Body of pancreas (tissue), 4 donors: ENCODE measurements at regions not wholly inside any gene's neighbourhood (a gene's known extent, or its start where the extent isn't known, plus 50 kb on each side); places are given as distances from the start of the nearest gene placed in this dataset.

Experiments used
- ATAC-seq: fragments of 150-250 bp; one replicate; pipeline ENCODE4 v1.9.1; 2016
- DNase-seq, 4 donors: peaks; one replicate each; pipeline ENCODE4 v3.0.0-alpha.2; 2019
- H3K27ac ChIP-seq, 4 donors: fragments of 200-600 bp; sonication (generic); 1 replicate in 3 of 4; 2 replicates in 1 of 4; pipeline versions ENCODE4 v1.5.1 to v1.6.1; 2016 to 2019; ENCODE audit warnings: mild to moderate bottlenecking in 1 of 4, mixed read lengths in 1 of 4, moderate library complexity in 1 of 4
- H3K27me3 ChIP-seq, 2 donors: fragments of 200-600 bp; sonication (generic); one replicate each; pipeline ENCODE4 v1.6.0; 2016; ENCODE audit warnings: mild to moderate bottlenecking in 1 of 2
- H3K36me3 ChIP-seq, 2 donors: fragments of 200-600 bp; sonication (generic); replicated peaks in 1 of 2; 2 replicates each; pipeline ENCODE4 v1.5.1; 2016; ENCODE audit warnings: low read depth in 2 of 2; ENCODE audit not compliant: insufficient read depth in 1 of 2
- H3K4me1 ChIP-seq: fragments of 200-600 bp; sonication (generic); one replicate; pipeline ENCODE4 v1.6.0; 2016
- H3K4me3 ChIP-seq, 2 donors: fragments of 200-600 bp; sonication (generic); 1 replicate in 1 of 2; 2 replicates in 1 of 2; pipeline ENCODE4 v1.5.1; 2016 to 2019
- H3K9me3 ChIP-seq, 3 donors: fragments of 200-600 bp; sonication (generic); 1 replicate in 2 of 3; 2 replicates in 1 of 3; pipeline ENCODE4 v1.5.1; 2016
- CTCF ChIP-seq, 7 experiments: fragments of 450-650 bp in 4 of 7; fragments of 200-600 bp in 3 of 7; sonication (generic) in 3 of 7; IDR thresholded peaks; one replicate each; pipeline ENCODE4 v1.5.1; 2016 to 2019; ENCODE audit warnings: antibody characterized with exemption in 7 of 7
- POLR2A ChIP-seq, 3 donors: fragments of 450-650 bp; IDR thresholded peaks; one replicate each; pipeline ENCODE4 v1.6.1; 2016; ENCODE audit warnings: antibody characterized with exemption in 3 of 3, mild to moderate bottlenecking in 2 of 3
- WGBS, 2 donors: methylation state at CpG; one replicate each; pipeline ENCODE4 v1.1.5; 2017; 5-methylcytosine and 5-hydroxymethylcytosine counted together
- intact Hi-C: fragments of 100-400 bp; cut with DNase I; formaldehyde crosslinking; loops from one replicate; pipeline ENCODE4 v1.15.1; 2023

- no peak for TF ChIP-seq POLR2A (IDR thresholded peaks at IDR 0.05)
- no peak for TF ChIP-seq CTCF (IDR thresholded peaks at IDR 0.05)
- WGBS, 2 donors = 66 to 75% methylated on average over 4 of the region's 4 CpGs
- no peaks in the 10 kb centered on the region for H3K27me3 ChIP-seq
- H3K27ac ChIP-seq = no peak overlapping the region
- DNase-seq (no peak), ATAC-seq (no peak)
- H3K4me1 ChIP-seq = no peaks in the 10 kb centered on the region
- H3K36me3 ChIP-seq = no peaks in the 10 kb centered on the region
- no peak overlapping the region for H3K4me3 ChIP-seq
- intact Hi-C loops = no loop called here
- no peaks in the 10 kb centered on the region for H3K9me3 ChIP-seq
These were observed 223.7 kb downstream of the DMRT2 start for GRCh38 chr9:1273859-1274258.

- Histone ChIP-seq H3K4me3 (no peak overlapping the region), H3K27ac (no peak overlapping the region), H3K36me3 (no peaks in the 10 kb centered on the region), H3K4me1 (no peaks in the 10 kb centered on the region), H3K27me3 (no peaks in the 10 kb centered on the region), H3K9me3 (no peaks in the 10 kb centered on the region)
- ATAC-seq = no peak
- TF ChIP-seq CTCF (IDR thresholded peaks at IDR 0.05) = no peak
- TF ChIP-seq POLR2A (IDR thresholded peaks at IDR 0.05) = no peak
- WGBS, 2 donors = 75 to 90% methylated on average over 2 of the region's 2 CpGs
- intact Hi-C loops = no loop called here
- no peak for DNase-seq
These were observed 224.2 kb downstream of the DMRT2 start for GRCh38 chr9:1274334-1274733.

GRCh38 chr9:1276474-1276873, 226.3 kb downstream of the DMRT2 start:
- Histone ChIP-seq H3K4me3 (no peak overlapping the region), H3K27me3 (no peaks in the 10 kb centered on the region), H3K27ac (no peak overlapping the region), H3K9me3 (no peaks in the 10 kb centered on the region), H3K4me1 (no peaks in the 10 kb centered on the region), H3K36me3 (no peaks in the 10 kb centered on the region)
- ATAC-seq = no peak
- WGBS, 2 donors = 42 to 51% methylated on average over 2 of the region's 2 CpGs
- no peak for DNase-seq
- TF ChIP-seq POLR2A (IDR thresholded peaks at IDR 0.05) (no peak), CTCF (IDR thresholded peaks at IDR 0.05) (no peak)
- intact Hi-C loops = no loop called here

- 58 to 63% methylated on average over 2 of the region's 2 CpGs for WGBS, 2 donors
These were observed 234.6 kb downstream of the DMRT2 start for GRCh38 chr9:1284727-1285126.

More at GRCh38 chr9:1284727-1285126, 234.6 kb downstream of the DMRT2 start:
- intact Hi-C loops = no loop called here
- no peak for ATAC-seq
- Histone ChIP-seq H3K36me3 (no peaks in the 10 kb centered on the region), H3K4me3 (no peak overlapping the region), H3K4me1 (no peaks in the 10 kb centered on the region), H3K27me3 (no peaks in the 10 kb centered on the region), H3K9me3 (no peaks in the 10 kb centered on the region), H3K27ac (no peak overlapping the region)
- no peak for DNase-seq
- TF ChIP-seq POLR2A (IDR thresholded peaks at IDR 0.05) (no peak), CTCF (IDR thresholded peaks at IDR 0.05) (no peak)
